Stomach (tissue), 4 donors: ENCODE measurements at regions not wholly inside any gene's neighbourhood (a gene's known extent, or its start where the extent isn't known, plus 50 kb on each side); places are given as distances from the start of the nearest gene placed in this dataset.

Experiments
- CTCF ChIP-seq, 7 experiments: fragments of 450-650 bp in 4 of 7; fragments of 200-600 bp in 3 of 7; sonication (generic) in 3 of 7; IDR thresholded peaks; one replicate each; pipeline ENCODE4 v1.5.1; 2016 to 2019; ENCODE audit warnings: antibody characterized with exemption in 7 of 7, control low read depth in 2 of 7, mild to moderate bottlenecking in 1 of 7
- POLR2A ChIP-seq, 4 donors: fragments of 450-650 bp; IDR thresholded peaks; one replicate each; pipeline ENCODE4 v1.6.1; 2016; ENCODE audit warnings: antibody characterized with exemption in 4 of 4, control low read depth in 2 of 4, mild to moderate bottlenecking in 1 of 4, moderate library complexity in 1 of 4

- TF ChIP-seq CTCF (IDR thresholded peaks at IDR 0.05) (no peak), POLR2A (IDR thresholded peaks at IDR 0.05) (no peak)
These were observed 317.2 kb downstream of the C16orf95 start for GRCh38 chr16:87000001-87000400.
